ENCODE measurements at regions not wholly inside any gene's neighbourhood (a gene's known extent, or its start where the extent isn't known, plus 50 kb on each side); places are given as distances from the start of the nearest gene placed in this dataset.
A peak's percentile ranks its signal among the peaks of the same experiment; 100 is the strongest.

GRCh38 chr21:36235058-36235582 lies 78.5 kb downstream of the DOP1B start:
- Histone ChIP-seq H3K36me3 (ENCODE audit: control insufficient read depth, insufficient read depth, low read length) (no peaks in the 10 kb centered on the region), H3K27ac (ENCODE audit: low read length) (no peak overlapping the region), H3K4me3 (ENCODE audit: low read depth in 2 of 2, low read length in 2 of 2) (no peak overlapping the region), H3K27me3 (ENCODE audit: control insufficient read depth, insufficient read depth, low read length) (no peaks in the 10 kb centered on the region), H3K4me1 (ENCODE audit: control insufficient read depth, insufficient read depth, low read length) (no peaks in the 10 kb centered on the region), H3K9me3 (ENCODE audit: control insufficient read depth, insufficient read depth, low read depth, low read length) (no peaks in the 10 kb centered on the region)
- no TSS peak for BruUV-seq (replicated peaks)
- POLR2A ChIA-PET, result no interaction called here
- in situ Hi-C loops (cut with HindIII; ENCODE audit: low pct_unique_long_range_greater_than_20kb, low sequenced_read_pairs), result no loop called here
- no peak for DNase-seq (ENCODE audit: low read depth, low spot score)
- TF ChIP-seq POLR2AphosphoS5 (IDR thresholded peaks at IDR 0.05; ENCODE audit: low read depth, low read length), result no peak
- CTCF ChIA-PET, result no interaction called here
- ATAC-seq, result peak; percentile 53; the same call in 1 of the 2 replicates
- intact Hi-C loops (cut with micrococcal nuclease; ENCODE audit: unreplicated experiment), result no loop called here

- Histone ChIP-seq H3K27ac (ENCODE audit: low read length) (no peak overlapping the region), H3K27me3 (ENCODE audit: control insufficient read depth, insufficient read depth, low read length) (no peaks in the 10 kb centered on the region), H3K36me3 (ENCODE audit: control insufficient read depth, insufficient read depth, low read length) (no peaks in the 10 kb centered on the region), H3K4me3 (ENCODE audit: low read depth in 2 of 2, low read length in 2 of 2) (no peak overlapping the region), H3K9me3 (ENCODE audit: control insufficient read depth, insufficient read depth, low read depth, low read length) (no peaks in the 10 kb centered on the region), H3K4me1 (ENCODE audit: control insufficient read depth, insufficient read depth, low read length) (no peaks in the 10 kb centered on the region)
- in situ Hi-C loops (cut with HindIII; ENCODE audit: low pct_unique_long_range_greater_than_20kb, low sequenced_read_pairs), result no loop called here
- ChIA-PET POLR2A (no interaction called here), CTCF (interaction anchor here (0.6 kb wide), 1 partner anchor 114 kb away, joined by 5 read pairs; no protein-coding TSS in a partner anchor)
- DNase-seq (ENCODE audit: low read depth, low spot score), result no peak
- no peak for TF ChIP-seq SIN3A (IDR thresholded peaks at IDR 0.05; ENCODE audit: borderline replicate concordance, insufficient read depth, low read depth, low read length)
- TF ChIP-seq REST (IDR thresholded peaks at IDR 0.05; ENCODE audit: insufficient read depth in 1 of 2, low read depth in 2 of 2, low read length in 1 of 2), result no peak
- TF ChIP-seq CTCF (IDR thresholded peaks at IDR 0.05), result no peak
- TF ChIP-seq TCF7L2 (IDR thresholded peaks at IDR 0.05; ENCODE audit: low read depth, low read length), result no peak
- no peak for TF ChIP-seq POLR2AphosphoS5 (IDR thresholded peaks at IDR 0.05; ENCODE audit: low read depth, low read length)
- ATAC-seq, result no peak
- no TSS peak for BruUV-seq (replicated peaks)
- intact Hi-C loops (cut with micrococcal nuclease; ENCODE audit: unreplicated experiment), result no loop called here
Measured at GRCh38 chr21:36236052-36236730, 79.6 kb downstream of the DOP1B start.

- intact Hi-C loops (cut with micrococcal nuclease; ENCODE audit: unreplicated experiment) (no loop called here), in situ Hi-C loops (cut with HindIII; ENCODE audit: low pct_unique_long_range_greater_than_20kb, low sequenced_read_pairs) (no loop called here)
- no peak for ATAC-seq
- POLR2A ChIA-PET, result no interaction called here
- no peak for DNase-seq (ENCODE audit: low read depth, low spot score)
- no peaks in the 10 kb centered on the region for H3K4me1 ChIP-seq (ENCODE audit: control insufficient read depth, insufficient read depth, low read length)
- no peaks in the 10 kb centered on the region for H3K9me3 ChIP-seq (ENCODE audit: control insufficient read depth, insufficient read depth, low read depth, low read length)
- H3K4me3 ChIP-seq (ENCODE audit: low read depth in 2 of 2, low read length in 2 of 2), result no peak overlapping the region
- H3K27ac ChIP-seq (ENCODE audit: low read length), result no peak overlapping the region
- no peaks in the 10 kb centered on the region for H3K27me3 ChIP-seq (ENCODE audit: control insufficient read depth, insufficient read depth, low read length)
- TF ChIP-seq POLR2AphosphoS5 (IDR thresholded peaks at IDR 0.05; ENCODE audit: low read depth, low read length), result no peak
- no peak for TF ChIP-seq TCF7L2 (IDR thresholded peaks at IDR 0.05; ENCODE audit: low read depth, low read length)
- TF ChIP-seq REST (IDR thresholded peaks at IDR 0.05; ENCODE audit: insufficient read depth in 1 of 2, low read depth in 2 of 2, low read length in 1 of 2), result no peak
- no peak for TF ChIP-seq SIN3A (IDR thresholded peaks at IDR 0.05; ENCODE audit: borderline replicate concordance, insufficient read depth, low read depth, low read length)
- TF ChIP-seq CTCF (IDR thresholded peaks at IDR 0.05), result no peak
- no peaks in the 10 kb centered on the region for H3K36me3 ChIP-seq (ENCODE audit: control insufficient read depth, insufficient read depth, low read length)
- BruUV-seq (replicated peaks), result no TSS peak
- CTCF ChIA-PET, result no interaction called here
Measured at GRCh38 chr21:36237441-36237840, 80.8 kb downstream of the DOP1B start.
